ENCODE measurements at regions not wholly inside any gene's neighbourhood (a gene's known extent, or its start where the extent isn't known, plus 50 kb on each side); places are given as distances from the start of the nearest gene placed in this dataset.

DNA sequence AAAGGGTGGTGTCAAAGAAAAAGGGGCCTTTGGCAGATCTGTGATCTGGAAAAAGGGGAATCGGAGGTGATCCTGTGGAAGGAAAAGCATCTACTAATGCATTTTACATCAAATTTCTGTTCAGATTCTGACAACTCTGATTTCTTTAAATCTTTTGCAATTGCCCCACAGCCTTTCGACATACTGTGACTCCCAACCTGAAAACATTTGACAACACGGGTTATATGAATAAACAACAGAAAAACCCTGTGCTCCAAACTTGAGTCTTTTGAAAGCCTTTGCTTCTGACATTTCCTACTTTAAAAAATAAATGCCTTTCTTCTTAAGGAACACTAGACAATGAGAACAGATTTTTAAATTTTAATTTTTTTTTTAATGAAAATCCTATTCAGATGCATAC, 231.9 kb upstream of the HMGA2 start:
- TF ChIP-seq POLR2A (IDR thresholded peaks at IDR 0.05), result no peak
- TF ChIP-seq, protein P1, sequence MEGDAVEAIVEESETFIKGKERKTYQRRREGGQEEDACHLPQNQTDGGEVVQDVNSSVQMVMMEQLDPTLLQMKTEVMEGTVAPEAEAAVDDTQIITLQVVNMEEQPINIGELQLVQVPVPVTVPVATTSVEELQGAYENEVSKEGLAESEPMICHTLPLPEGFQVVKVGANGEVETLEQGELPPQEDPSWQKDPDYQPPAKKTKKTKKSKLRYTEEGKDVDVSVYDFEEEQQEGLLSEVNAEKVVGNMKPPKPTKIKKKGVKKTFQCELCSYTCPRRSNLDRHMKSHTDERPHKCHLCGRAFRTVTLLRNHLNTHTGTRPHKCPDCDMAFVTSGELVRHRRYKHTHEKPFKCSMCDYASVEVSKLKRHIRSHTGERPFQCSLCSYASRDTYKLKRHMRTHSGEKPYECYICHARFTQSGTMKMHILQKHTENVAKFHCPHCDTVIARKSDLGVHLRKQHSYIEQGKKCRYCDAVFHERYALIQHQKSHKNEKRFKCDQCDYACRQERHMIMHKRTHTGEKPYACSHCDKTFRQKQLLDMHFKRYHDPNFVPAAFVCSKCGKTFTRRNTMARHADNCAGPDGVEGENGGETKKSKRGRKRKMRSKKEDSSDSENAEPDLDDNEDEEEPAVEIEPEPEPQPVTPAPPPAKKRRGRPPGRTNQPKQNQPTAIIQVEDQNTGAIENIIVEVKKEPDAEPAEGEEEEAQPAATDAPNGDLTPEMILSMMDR (IDR thresholded peaks at IDR 0.05), result no peak

All from uterus (tissue), 2 donors.